Lung microvascular endothelial cell (primary cell): ENCODE measurements at regions not wholly inside any gene's neighbourhood (a gene's known extent, or its start where the extent isn't known, plus 50 kb on each side); places are given as distances from the start of the nearest gene placed in this dataset.

Source experiments
- DNase-seq, 2 donors: peaks; one replicate each; pipeline versions ENCODE4 v3.0.0 to v3.0.0-alpha.2; 2010; ENCODE audit warnings: low read depth in 2 of 2

GRCh38 chr3:17990390-17990789 lies 248.0 kb upstream of the TBC1D5 start:
- no peak for DNase-seq

GRCh38 chr3:17986348-17986816 lies 244.0 kb upstream of the TBC1D5 start:
- no peak for DNase-seq

GRCh38 chr3:17985658-17986347 lies 243.4 kb upstream of the TBC1D5 start:
- DNase-seq, result no peak

GRCh38 chr3:17983106-17983505 lies 240.7 kb upstream of the TBC1D5 start:
- DNase-seq, result no peak

DNA sequence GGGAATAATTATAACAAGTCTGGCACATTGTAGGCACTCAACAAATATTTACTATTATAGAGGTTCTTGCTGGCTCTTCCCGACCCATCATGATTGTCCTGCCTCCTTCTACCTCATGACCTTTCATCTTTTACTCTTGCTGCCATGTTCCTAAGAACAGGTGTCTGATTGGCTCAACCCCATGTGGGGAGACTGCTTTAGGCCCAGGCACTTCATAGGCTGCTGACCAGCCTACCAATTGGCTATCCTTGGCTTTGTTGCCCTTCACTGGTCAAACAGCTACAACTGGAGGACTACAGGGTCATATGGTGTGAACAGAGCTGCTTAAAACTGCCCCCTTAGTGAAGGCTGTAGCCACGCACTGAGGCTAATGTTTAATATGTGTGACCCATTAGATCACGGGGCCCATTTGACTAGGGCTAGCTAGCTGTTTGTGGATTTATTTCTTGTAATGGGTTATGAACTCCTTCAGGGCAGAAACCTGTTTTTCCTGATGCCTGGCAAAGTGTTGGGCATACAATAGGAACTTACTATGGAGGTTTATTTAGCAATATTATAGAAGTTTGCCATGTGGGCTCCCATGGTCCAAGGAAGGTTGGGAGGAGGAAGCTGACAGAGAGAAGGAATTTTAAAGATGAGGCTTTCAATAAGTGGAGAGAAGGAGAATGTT lies 239.9 kb upstream of the TBC1D5 start:
- no peak for DNase-seq

DNA sequence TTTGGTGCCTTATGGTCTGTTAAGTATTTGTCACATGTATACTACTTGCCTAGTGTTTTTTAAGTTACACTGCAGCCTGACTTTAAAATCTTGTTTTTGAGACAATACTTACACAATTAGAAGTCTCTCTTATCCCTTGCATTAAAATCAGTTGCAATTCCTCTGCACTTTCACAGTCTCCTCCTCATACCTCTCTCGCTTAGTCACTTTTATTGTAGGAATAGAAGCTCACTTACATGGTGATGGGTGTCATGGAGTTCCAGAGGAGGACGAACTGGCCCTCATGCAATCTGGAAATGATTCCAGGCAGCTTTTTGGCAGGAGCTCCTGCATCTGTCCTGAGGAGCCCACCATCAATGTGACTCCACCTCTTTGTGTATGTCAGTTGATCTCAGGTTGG lies 238.4 kb upstream of the TBC1D5 start:
- DNase-seq, result no peak

GRCh38 chr3:17979911-17980310 lies 237.5 kb upstream of the TBC1D5 start:
- DNase-seq, result no peak

DNA sequence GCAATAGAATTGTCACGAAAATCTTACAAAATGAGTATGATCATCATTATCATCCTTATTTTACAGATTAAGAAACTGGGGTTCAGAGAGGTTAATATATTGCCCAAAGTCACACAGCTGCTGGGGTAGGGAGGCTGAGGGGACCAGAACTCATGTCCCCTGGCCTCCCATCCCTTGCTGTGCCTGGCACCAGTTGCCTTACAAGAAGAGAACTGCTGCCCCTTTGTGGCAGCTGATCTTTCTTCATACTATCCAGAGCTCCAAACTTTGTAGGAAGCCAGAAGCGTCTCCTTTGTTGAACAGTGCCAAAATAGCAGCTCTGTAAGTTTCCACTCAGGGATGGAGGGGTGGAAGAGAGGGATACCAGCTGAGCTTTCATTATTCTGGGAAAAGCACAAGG lies 236.8 kb upstream of the TBC1D5 start:
- no peak for DNase-seq

DNA sequence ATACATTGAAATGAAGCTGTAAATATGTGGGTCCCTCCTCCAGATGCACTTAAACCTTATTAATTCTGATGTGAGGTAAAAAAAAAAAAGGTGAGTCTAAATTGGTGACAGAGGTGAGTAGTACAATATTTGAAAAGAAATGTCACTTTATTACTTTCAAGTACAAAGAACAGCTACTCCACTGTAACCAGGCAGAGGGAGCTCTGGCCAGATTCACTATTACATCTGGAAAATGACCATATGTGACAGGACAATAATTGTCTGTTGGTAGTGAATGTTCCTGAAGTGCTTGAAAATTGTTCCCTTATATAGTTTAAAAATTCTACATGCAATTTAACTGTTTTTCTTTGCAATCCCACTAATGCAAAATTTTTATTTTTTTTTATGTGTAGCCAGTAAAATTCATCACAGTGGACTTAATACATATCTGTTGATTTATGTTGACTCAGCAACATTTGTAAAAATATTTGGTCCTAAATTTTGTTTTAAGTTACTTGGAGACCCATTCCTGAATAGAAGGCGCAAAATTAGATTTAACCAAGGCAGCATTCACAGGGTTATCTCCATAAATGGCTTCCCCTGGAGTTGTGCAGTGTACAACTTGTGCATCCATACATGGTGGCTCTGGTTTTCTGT lies 231.9 kb upstream of the TBC1D5 start:
- no peak for DNase-seq

GRCh38 chr3:17972959-17973906 lies 230.8 kb upstream of the TBC1D5 start:
- no peak for DNase-seq

- DNase-seq, result no peak
Measured at GRCh38 chr3:17972476-17972875, 230.0 kb upstream of the TBC1D5 start.

DNA sequence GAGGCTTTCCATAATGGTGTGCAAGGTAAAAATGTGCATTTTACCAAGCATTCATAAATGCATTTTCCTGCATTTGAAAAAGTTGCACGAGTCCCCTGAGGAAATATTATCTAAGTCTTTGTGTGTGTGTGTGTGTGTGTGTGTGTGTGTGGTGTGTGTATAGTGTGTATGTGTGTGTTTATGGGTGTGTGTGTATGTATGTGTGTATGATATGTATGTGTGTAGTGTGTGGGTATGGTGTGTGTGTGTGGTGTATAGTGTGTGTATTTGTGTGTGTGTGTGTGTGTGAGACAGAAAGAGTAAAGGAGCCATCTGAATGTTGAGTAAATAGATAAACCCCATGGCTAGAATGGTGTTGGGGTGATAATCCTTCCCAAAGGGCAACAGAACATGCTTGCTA lies 229.6 kb upstream of the TBC1D5 start:
- no peak for DNase-seq

- no peak for DNase-seq
Measured at GRCh38 chr3:17969985-17970568, 227.6 kb upstream of the TBC1D5 start.

DNA sequence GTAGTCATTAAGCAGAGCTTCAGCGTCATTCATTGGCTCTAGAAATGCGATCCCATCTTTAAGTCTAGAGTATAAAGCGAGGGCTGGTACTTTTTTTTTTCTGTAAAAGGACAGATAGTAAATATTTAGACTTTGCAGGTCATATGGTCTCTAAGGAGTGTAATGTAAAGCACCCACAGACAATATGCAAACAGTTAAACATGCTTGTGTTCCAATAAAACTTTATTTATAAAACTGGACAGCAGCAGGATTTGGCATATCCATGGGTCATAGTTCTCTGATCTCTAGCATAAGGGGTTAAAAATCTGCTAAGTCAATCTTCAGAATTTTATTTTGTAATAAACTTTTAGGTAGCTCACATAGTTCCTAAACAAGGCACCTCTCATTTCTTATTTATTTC lies 226.8 kb upstream of the TBC1D5 start:
- DNase-seq, result no peak

DNA sequence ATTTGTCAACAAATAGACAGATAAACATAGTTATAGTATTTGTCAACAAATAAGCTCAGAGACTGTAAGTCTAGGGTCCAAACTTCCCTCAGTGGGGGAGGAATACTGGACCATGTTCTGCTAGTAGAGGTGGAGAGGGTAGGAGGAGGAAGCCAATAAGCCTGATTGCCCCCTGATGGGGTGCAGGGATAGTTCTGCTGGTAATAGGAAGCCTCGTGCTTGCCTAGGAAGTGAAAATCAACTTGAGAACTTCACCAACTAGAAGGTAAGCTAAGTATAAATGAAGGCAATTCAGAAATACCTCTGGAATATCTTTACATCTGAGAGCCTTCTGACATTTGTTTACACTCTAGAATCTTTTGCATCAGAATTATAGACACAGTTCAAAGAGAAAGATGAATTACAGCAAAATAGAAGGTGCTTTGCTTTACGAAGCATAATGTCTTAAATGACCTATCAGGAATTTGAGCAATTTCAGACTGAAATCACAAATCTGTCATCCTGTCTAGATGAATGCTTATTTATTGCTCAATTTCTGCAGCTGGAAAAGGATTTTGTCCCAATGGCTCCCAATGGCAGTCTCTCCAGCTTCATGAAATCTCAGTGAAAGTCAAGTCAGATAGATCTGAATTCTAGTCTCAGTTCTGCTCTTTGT lies 225.6 kb upstream of the TBC1D5 start:
- DNase-seq, result no peak

- DNase-seq, result no peak
Measured at GRCh38 chr3:17967111-17967510, 224.7 kb upstream of the TBC1D5 start.

DNA sequence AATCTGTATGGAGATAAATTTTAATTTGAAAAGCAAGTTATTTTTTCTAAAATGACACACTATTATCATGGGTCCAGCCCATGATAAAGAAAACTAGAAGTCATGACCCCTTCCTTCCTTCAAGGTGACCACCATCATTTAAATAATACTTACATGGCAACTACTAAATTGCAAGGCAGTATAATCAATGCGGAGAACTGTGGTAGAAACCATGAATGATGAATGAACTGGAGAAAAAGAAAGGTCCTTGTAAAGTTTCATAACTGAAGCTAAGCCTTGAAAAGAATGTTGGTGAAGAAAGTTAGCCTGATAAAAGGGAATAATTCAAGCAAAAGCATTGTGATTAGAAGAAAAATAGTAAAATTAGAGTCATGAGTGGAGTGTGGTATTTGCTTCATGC lies 222.9 kb upstream of the TBC1D5 start:
- no peak for DNase-seq

DNA sequence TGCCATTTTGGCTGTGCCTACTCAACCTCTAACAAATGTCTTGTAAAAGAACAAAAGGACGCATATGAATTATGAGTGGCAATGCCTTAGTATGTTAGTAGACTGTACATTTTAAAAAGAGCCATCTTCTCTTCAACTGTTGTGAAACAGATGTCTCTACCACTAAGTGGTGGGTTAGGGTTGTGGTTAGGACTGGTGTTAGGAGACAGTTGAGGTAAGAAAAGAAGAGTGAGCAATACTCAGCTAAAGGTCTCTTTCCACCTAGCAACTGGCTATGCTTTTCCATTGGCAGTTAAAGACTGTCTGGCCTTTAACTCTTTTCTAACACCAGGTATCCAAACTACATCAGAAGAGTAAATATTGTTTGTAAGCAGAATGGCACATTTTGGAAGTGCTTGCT lies 221.7 kb upstream of the TBC1D5 start:
- no peak for DNase-seq

DNA sequence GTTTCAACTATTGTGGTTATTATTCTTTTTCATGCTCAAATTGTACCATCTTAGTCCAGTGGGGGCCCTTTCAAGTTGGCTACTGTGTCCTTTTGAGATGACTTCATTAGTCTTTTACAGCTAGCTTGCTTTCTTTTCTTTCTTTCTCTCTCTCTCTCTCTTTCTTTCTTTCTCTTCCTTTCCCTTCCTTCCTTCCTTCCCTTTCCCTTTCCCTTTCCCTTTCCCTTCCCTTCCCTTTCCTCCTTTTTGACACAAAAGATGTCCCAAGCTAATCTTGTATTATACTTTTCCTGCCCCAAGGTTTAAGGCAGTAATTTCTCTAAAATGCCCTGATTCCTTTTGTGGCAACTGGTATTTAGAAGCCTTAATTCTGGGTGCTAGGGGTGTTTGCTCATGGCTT lies 213.0 kb upstream of the TBC1D5 start:
- no peak for DNase-seq

- DNase-seq, result no peak
Measured at GRCh38 chr3:17954801-17955200, 212.4 kb upstream of the TBC1D5 start.

DNA sequence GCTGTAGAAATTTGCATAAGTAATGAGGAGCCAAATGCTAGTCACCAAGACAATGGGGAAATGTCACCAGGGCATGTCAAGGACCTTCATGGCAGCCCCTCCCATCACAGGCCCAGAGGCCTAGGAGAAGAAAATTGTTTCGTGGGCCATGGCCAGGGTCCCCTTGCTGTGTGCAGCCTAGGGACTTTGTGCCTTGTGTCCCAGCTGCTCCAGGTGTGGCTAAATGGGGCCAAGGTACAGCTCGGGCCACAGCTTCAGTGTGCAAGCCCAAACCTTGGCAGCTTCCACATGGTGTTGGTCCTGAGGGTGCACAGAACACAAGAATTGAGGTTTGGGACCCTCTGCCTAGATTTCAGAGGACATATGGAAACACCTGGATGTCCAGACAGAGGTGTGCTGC lies 208.8 kb upstream of the TBC1D5 start:
- no peak for DNase-seq
